ENCODE measurements at regions not wholly inside any gene's neighbourhood (a gene's known extent, or its start where the extent isn't known, plus 50 kb on each side); places are given as distances from the start of the nearest gene placed in this dataset.

- no peak for DNase-seq (ENCODE audit: low read depth in 2 of 2)
Measured at GRCh38 chr5:62681117-62681850, 102.7 kb downstream of the LRRC70 start.

GRCh38 chr5:62680121-62680520 is 101.5 kb downstream of the LRRC70 start:
- no peak for DNase-seq (ENCODE audit: low read depth in 2 of 2)

All from lung microvascular endothelial cell (primary cell).